ENCODE measurements at regions not wholly inside any gene's neighbourhood (a gene's known extent, or its start where the extent isn't known, plus 50 kb on each side); places are given as distances from the start of the nearest gene placed in this dataset.

GRCh38 chr5:124665625-124666024 lies 80.8 kb downstream of the ZNF608 start:
- TF ChIP-seq CTCF (IDR thresholded peaks at IDR 0.05) (no peak), POLR2AphosphoS5 (IDR thresholded peaks at IDR 0.05) (no peak), POLR2A (IDR thresholded peaks at IDR 0.05) (no peak)
